SK-N-SH treated with all-trans-retinoic acid at 6 μM for 48 hours (cell line): ENCODE measurements at regions not wholly inside any gene's neighbourhood (a gene's known extent, or its start where the extent isn't known, plus 50 kb on each side); places are given as distances from the start of the nearest gene placed in this dataset.

Experiments
- ATAC-seq: fragments of 200-7000 bp; cut with Tn5 transposase; 3 replicates; pipeline ENCODE4 v1.9.1; 2020; ENCODE audit warnings: mild to moderate bottlenecking, moderate library complexity
- ARNTL ChIP-seq: fragments of 450-650 bp; formaldehyde crosslinking; IDR thresholded peaks from 2 replicates; pipeline ENCODE4 v1.5.0; 2020; ENCODE audit warnings: low read depth, mild to moderate bottlenecking, moderate library complexity, borderline replicate concordance
- CREB5 ChIP-seq: fragments of 250-450 bp; sonication (Bioruptor Pico); IDR thresholded peaks from 2 replicates; pipeline ENCODE4 v1.5.1; 2020; ENCODE audit warnings: low read depth, mild to moderate bottlenecking, moderate library complexity
- ESRRG ChIP-seq: fragments of 250-450 bp; sonication (Bioruptor Pico); IDR thresholded peaks from 2 replicates; pipeline ENCODE4 v1.6.1; 2021; ENCODE audit warnings: mild to moderate bottlenecking
- GLIS3 ChIP-seq: fragments of 250-450 bp; sonication (Bioruptor Pico); IDR thresholded peaks from 2 replicates; pipeline ENCODE4 v1.5.0; 2020; ENCODE audit warnings: mild to moderate bottlenecking, moderate library complexity
- OSR1 ChIP-seq: fragments of 250-450 bp; sonication (Bioruptor Pico); IDR thresholded peaks from 2 replicates; pipeline ENCODE4 v1.8.0; 2022; ENCODE audit warnings: moderate library complexity, mild to moderate bottlenecking, inconsistent platforms
- PATZ1 ChIP-seq: fragments of 250-450 bp; sonication (Bioruptor Pico); IDR thresholded peaks from 2 replicates; pipeline ENCODE4 v1.8.0; 2020; ENCODE audit warnings: mild to moderate bottlenecking, moderate library complexity, borderline replicate concordance
- POU6F1 ChIP-seq: fragments of 250-450 bp; sonication (Bioruptor Pico); IDR thresholded peaks from 2 replicates; pipeline ENCODE4 v1.8.0; 2021; ENCODE audit warnings: low read depth, mild to moderate bottlenecking, moderate library complexity, borderline replicate concordance
- TCF4 ChIP-seq: fragments of 250-450 bp; sonication (Bioruptor Pico); IDR thresholded peaks from 2 replicates; pipeline ENCODE4 v1.8.0; 2021; ENCODE audit warnings: mild to moderate bottlenecking, moderate library complexity, borderline replicate concordance
- TSHZ2 ChIP-seq: fragments of 250-450 bp; sonication (Bioruptor Pico); IDR thresholded peaks from 2 replicates; pipeline ENCODE4 v1.5.0; 2020; ENCODE audit warnings: mild to moderate bottlenecking, moderate library complexity
- ZC3H10 ChIP-seq: fragments of 250-450 bp; sonication (Bioruptor Pico); IDR thresholded peaks from 2 replicates; pipeline ENCODE4 v1.5.1; 2021; ENCODE audit warnings: mild to moderate bottlenecking, moderate library complexity
- ZFP3 ChIP-seq: fragments of 250-450 bp; sonication (Bioruptor Pico); IDR thresholded peaks from 2 replicates; pipeline ENCODE4 v1.5.0; 2020; ENCODE audit warnings: mild to moderate bottlenecking, moderate library complexity
- ZFP30 ChIP-seq: fragments of 450-650 bp; formaldehyde crosslinking; IDR thresholded peaks from 2 replicates; pipeline ENCODE4 v1.5.0; 2022; ENCODE audit warnings: mild to moderate bottlenecking, moderate library complexity
- ZNF565 ChIP-seq: fragments of 450-650 bp; formaldehyde crosslinking; conservative IDR thresholded peaks from 2 replicates; pipeline ENCODE4 v1.5.0; 2020; ENCODE audit warnings: low read depth, mild to moderate bottlenecking, moderate library complexity
- ZNF70 ChIP-seq: fragments of 450-650 bp; formaldehyde crosslinking; IDR thresholded peaks from 2 replicates; pipeline ENCODE4 v1.5.0; 2020; ENCODE audit warnings: mild to moderate bottlenecking, moderate library complexity

GRCh38 chr2:44833171-44834069 is 108.1 kb upstream of the SIX3 start (continued):
- TF ChIP-seq TSHZ2 (CRISPR knock-in tag) (no peak), ESRRG (CRISPR knock-in tag) (no peak), POU6F1 (CRISPR knock-in tag) (no peak), PATZ1 (CRISPR knock-in tag) (no peak), OSR1 (CRISPR knock-in tag) (no peak)

- TF ChIP-seq ZFP30 (CRISPR knock-in tag) (no peak), TCF4 (CRISPR knock-in tag) (no peak), ZNF565 (CRISPR knock-in tag) (no peak), TSHZ2 (CRISPR knock-in tag) (no peak), OSR1 (CRISPR knock-in tag) (no peak), ARNTL (CRISPR knock-in tag) (no peak), POU6F1 (CRISPR knock-in tag) (no peak), ZNF70 (CRISPR knock-in tag) (no peak), GLIS3 (CRISPR knock-in tag) (no peak), CREB5 (CRISPR knock-in tag) (no peak), ZFP3 (CRISPR knock-in tag) (no peak), PATZ1 (CRISPR knock-in tag) (no peak), ZC3H10 (CRISPR knock-in tag) (no peak)
Observed at GRCh38 chr2:44834656-44835055, 106.8 kb upstream of the SIX3 start.

More at GRCh38 chr2:44834656-44835055, 106.8 kb upstream of the SIX3 start:
- ATAC-seq, result no peak
